CD4-positive, CD25-positive, alpha-beta regulatory T cell (primary cell): ENCODE measurements at regions not wholly inside any gene's neighbourhood (a gene's known extent, or its start where the extent isn't known, plus 50 kb on each side); places are given as distances from the start of the nearest gene placed in this dataset.

Source experiments
- ATAC-seq, 2 donors: fragments of 150-1000 bp; cut with Tn5 transposase; one replicate each; pipeline ENCODE4 v1.10.0; 2021; ENCODE audit warnings: low read depth in 2 of 2, moderate number of reproducible peaks in 2 of 2, moderate library complexity in 1 of 2
- DNase-seq, 3 donors: peaks; one replicate each; pipeline versions ENCODE4 v3.0.0 to v3.0.0-alpha.2; 2012 to 2022; ENCODE audit warnings: mixed read lengths in 1 of 3
- H3K27ac ChIP-seq: one replicate; pipeline ENCODE4 v1.7.0; 2013; ENCODE audit warnings: mild to moderate bottlenecking, low read length; ENCODE audit not compliant: insufficient read depth, poor library complexity, severe bottlenecking
- H3K27me3 ChIP-seq: one replicate; pipeline ENCODE4 v1.7.0; 2013; ENCODE audit warnings: low read length; ENCODE audit not compliant: control insufficient read depth, insufficient read depth
- H3K36me3 ChIP-seq: one replicate; pipeline ENCODE4 v1.7.0; 2013; ENCODE audit warnings: mild to moderate bottlenecking, low read length, moderate library complexity; ENCODE audit not compliant: control insufficient read depth, insufficient read depth
- H3K4me1 ChIP-seq: 2 replicates; pipeline ENCODE4 v1.7.0; 2013; ENCODE audit warnings: mild to moderate bottlenecking, low read length; ENCODE audit not compliant: insufficient read depth, control insufficient read depth, poor library complexity, severe bottlenecking
- H3K4me3 ChIP-seq: one replicate; pipeline ENCODE4 v1.7.0; 2013; ENCODE audit warnings: low read depth, mild to moderate bottlenecking, low read length, moderate library complexity
- H3K9me3 ChIP-seq, 2 experiments: 1 replicate in 1 of 2; 2 replicates in 1 of 2; pipeline ENCODE4 v1.7.0; 2013; ENCODE audit warnings: low read length in 2 of 2, mild to moderate bottlenecking in 1 of 2, moderate library complexity in 1 of 2; ENCODE audit not compliant: control insufficient read depth in 2 of 2
- H3K27ac Mint-ChIP-seq, 3 donors: one replicate each; pipeline ENCODE4 v1.8.0; 2020 to 2022; ENCODE audit warnings: mild to moderate bottlenecking in 3 of 3, mixed read lengths in 3 of 3, moderate library complexity in 2 of 3
- H3K27me3 Mint-ChIP-seq: one replicate; pipeline ENCODE4 v1.8.0; 2022; ENCODE audit warnings: mild to moderate bottlenecking, mixed read lengths
- H3K36me3 Mint-ChIP-seq: one replicate; pipeline ENCODE4 v1.8.0; 2020; ENCODE audit warnings: mixed read lengths
- H3K4me1 Mint-ChIP-seq, 4 donors: one replicate each; pipeline ENCODE4 v1.8.0; 2020 to 2022; ENCODE audit warnings: mixed read lengths in 4 of 4, mild to moderate bottlenecking in 1 of 4
- H3K4me3 Mint-ChIP-seq, 4 donors: one replicate each; pipeline ENCODE4 v1.8.0; 2020 to 2022; ENCODE audit warnings: mild to moderate bottlenecking in 4 of 4, mixed read lengths in 4 of 4, moderate library complexity in 3 of 4
- H3K9me3 Mint-ChIP-seq, 7 donors: one replicate each; pipeline ENCODE4 v1.8.0; 2020 to 2022; ENCODE audit warnings: mixed read lengths in 7 of 7, mild to moderate bottlenecking in 3 of 7, moderate library complexity in 2 of 7

DNA sequence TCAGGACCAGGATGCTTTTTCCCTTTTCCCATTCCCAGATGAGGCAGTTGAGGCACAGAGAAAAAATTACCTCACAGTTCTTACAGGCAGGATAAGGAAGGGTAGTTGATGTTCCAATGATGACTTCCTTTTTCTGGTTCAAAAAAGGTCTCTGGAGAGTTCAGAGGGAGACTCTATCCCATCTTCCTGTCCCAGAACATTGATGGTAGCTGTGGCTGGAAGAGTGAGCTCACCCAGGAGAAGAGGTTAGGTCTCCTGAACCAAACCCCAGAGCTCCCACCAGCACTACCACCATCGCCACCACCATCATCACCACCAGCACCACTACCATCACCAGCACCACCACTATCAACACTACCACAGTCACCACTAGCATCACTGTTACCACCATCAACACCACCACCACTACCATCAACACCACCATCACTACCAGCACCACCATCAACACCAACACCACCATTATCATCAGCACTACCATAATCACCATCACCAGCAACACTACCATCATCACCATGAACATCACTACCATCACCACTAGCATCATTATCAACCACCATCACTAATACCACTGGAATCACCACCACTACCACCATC is 105.5 kb upstream of the RUNX3 start:
- Mint-ChIP-seq H3K27ac (no peak overlapping the region), H3K27me3 (peaks cover 7% of the 10 kb centered on the region), H3K9me3 (no peaks in the 10 kb centered on the region), H3K4me3 (no peak overlapping the region), H3K36me3 (no peaks in the 10 kb centered on the region), H3K4me1 (peaks cover 14 to 47% (median 32%) of the 10 kb centered on the region in 4 donors)
- no peak for DNase-seq
- no peak for ATAC-seq
- Histone ChIP-seq H3K27me3 (no peaks in the 10 kb centered on the region), H3K4me3 (no peak overlapping the region), H3K4me1 (peaks cover 58% of the 10 kb centered on the region), H3K27ac (no peak overlapping the region), H3K9me3 (no peaks in the 10 kb centered on the region), H3K36me3 (no peaks in the 10 kb centered on the region)

DNA sequence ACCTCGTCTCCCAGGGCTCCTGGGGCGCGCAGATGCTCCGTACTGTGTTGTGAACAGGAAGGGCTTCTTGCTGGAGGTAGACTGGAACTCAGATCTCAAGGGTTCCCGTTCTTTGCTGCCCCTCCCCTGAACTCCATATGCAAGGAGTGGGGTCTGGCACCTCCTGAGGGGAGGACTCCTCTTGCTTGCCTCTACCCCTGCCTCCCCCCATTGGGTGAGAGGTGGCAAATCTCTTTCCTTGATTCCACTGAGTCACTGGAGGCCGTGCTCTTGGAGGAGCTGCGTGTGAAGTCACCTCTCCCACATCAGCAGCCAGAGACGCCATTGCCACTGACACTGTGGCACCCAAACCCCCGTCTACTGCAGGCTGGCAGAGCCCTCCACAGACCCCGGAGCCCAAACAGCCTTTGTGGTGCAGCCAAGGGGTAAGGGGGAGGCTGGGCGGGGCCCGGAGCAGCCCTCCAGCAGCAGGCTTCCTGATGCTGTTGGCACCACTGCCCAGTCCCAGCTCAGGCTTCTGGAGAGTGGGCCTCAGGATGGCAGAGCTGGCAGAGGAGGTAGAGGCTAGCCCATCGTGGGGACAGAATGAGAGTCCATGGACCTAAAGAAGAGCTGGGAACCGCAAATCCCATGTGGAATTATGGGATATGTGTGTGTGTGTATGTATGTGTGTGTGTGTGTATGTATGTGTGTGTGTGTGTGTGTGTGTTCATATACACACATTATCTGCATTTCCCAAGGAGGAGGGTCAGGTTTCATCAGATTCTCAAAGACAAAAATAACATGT is 104.9 kb upstream of the RUNX3 start:
- Histone ChIP-seq H3K27me3 (no peaks in the 10 kb centered on the region), H3K9me3 (no peaks in the 10 kb centered on the region), H3K4me1 (peaks cover 64% of the 10 kb centered on the region), H3K36me3 (no peaks in the 10 kb centered on the region), H3K27ac (peak overlapping the region; percentile 39), H3K4me3 (no peak overlapping the region)
- Mint-ChIP-seq H3K27me3 (peaks cover 7% of the 10 kb centered on the region), H3K27ac (peak overlapping the region in 2 of 3 donors; percentile 91 to 96), H3K4me1 (peaks cover 14 to 53% (median 37%) of the 10 kb centered on the region in 4 donors), H3K36me3 (no peaks in the 10 kb centered on the region), H3K4me3 (no peak overlapping the region), H3K9me3 (no peaks in the 10 kb centered on the region)
- ATAC-seq (no peak), DNase-seq (no peak)

- H3K4me3 ChIP-seq = no peak overlapping the region
Observed at GRCh38 chr1:25033828-25034705, 104.0 kb upstream of the RUNX3 start.

GRCh38 chr1:25033030-25033827 is 103.2 kb upstream of the RUNX3 start:
- DNase-seq (no peak), ATAC-seq (no peak)
- peak overlapping the region; percentile 96 to 99 (median 98) for H3K27ac Mint-ChIP-seq
- H3K9me3 ChIP-seq = no peaks in the 10 kb centered on the region
- H3K4me3 ChIP-seq = peak overlapping the region; percentile 43
- H3K4me3 Mint-ChIP-seq = peak overlapping the region in 2 of 4 donors; percentile 54 to 89
- no peaks in the 10 kb centered on the region for H3K36me3 Mint-ChIP-seq
- H3K27me3 Mint-ChIP-seq = peaks cover 7% of the 10 kb centered on the region
- H3K27ac ChIP-seq = peak overlapping the region; percentile 86
- H3K36me3 ChIP-seq = no peaks in the 10 kb centered on the region
- H3K4me1 ChIP-seq = peaks cover 80% of the 10 kb centered on the region
- H3K9me3 Mint-ChIP-seq = no peaks in the 10 kb centered on the region
- peaks cover 20 to 65% (median 47%) of the 10 kb centered on the region in 4 donors for H3K4me1 Mint-ChIP-seq
- no peaks in the 10 kb centered on the region for H3K27me3 ChIP-seq

More at GRCh38 chr1:25033828-25034705, 104.0 kb upstream of the RUNX3 start:
- Mint-ChIP-seq H3K27ac (peak overlapping the region; percentile 69 to 96 (median 89)), H3K9me3 (no peaks in the 10 kb centered on the region), H3K27me3 (peaks cover 7% of the 10 kb centered on the region), H3K4me3 (no peak overlapping the region), H3K4me1 (peaks cover 20 to 62% (median 44%) of the 10 kb centered on the region in 4 donors), H3K36me3 (no peaks in the 10 kb centered on the region)
- Histone ChIP-seq H3K27ac (peak overlapping the region; percentile 86), H3K36me3 (no peaks in the 10 kb centered on the region), H3K27me3 (no peaks in the 10 kb centered on the region), H3K4me1 (peaks cover 72% of the 10 kb centered on the region), H3K9me3 (no peaks in the 10 kb centered on the region)
- DNase-seq = no peak
- ATAC-seq = no peak

DNA sequence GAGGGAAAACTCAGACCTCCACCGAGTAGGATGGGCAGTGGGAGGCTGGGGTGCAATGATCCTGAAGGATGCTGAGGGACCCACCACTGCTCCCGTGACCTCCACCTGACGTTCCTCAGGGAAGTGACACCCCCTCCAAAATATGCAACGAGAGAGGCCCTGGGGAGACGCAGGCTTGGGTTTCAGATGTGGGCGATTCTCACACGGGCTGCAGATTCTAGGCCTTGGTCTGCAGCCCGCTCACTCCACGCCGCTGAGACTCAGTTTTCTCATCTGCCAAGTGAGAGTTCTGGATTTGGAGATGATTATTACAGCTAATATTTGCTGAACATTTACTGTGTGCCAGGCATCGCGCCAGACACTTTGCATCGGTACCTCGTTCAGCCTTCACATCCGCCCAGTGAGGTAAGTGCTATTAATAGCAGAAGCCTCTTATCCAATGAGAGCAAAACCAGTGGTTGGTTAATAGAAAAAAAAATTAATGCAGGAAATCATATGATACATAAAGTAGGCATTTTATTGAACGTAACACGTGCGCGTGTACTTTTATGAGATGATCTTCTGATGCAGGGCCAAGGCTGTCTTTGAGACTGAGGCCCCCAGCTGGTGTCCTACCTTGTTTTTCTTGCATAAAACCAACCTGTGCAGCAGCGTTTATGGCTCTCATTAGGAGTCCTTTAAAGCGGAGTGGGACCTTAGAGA is 102.0 kb upstream of the RUNX3 start:
- no peaks in the 10 kb centered on the region for H3K36me3 Mint-ChIP-seq
- peak overlapping the region; percentile 43 for H3K4me3 ChIP-seq

GRCh38 chr1:25031601-25031965 is 101.5 kb upstream of the RUNX3 start:
- Mint-ChIP-seq H3K4me3 (peak overlapping the region; percentile 10 to 78 (median 58)), H3K27me3 (peaks cover 7% of the 10 kb centered on the region), H3K27ac (peak overlapping the region; percentile 83 to 98 (median 96)), H3K36me3 (no peaks in the 10 kb centered on the region), H3K4me1 (peaks cover 13 to 74% (median 39%) of the 10 kb centered on the region in 4 donors), H3K9me3 (no peaks in the 10 kb centered on the region)
- peaks cover 66% of the 10 kb centered on the region for H3K4me1 ChIP-seq
- DNase-seq = peak in 1 of 3 donors; percentile 32
- H3K9me3 ChIP-seq = no peaks in the 10 kb centered on the region
- H3K27ac ChIP-seq = peak overlapping the region; percentile 86
- H3K27me3 ChIP-seq = no peaks in the 10 kb centered on the region
- no peak for ATAC-seq
- H3K36me3 ChIP-seq = no peaks in the 10 kb centered on the region
- peak overlapping the region; percentile 24 for H3K4me3 ChIP-seq

More for the DNA sequence above, 102.0 kb upstream of the RUNX3 start:
- peak overlapping the region; percentile 96 to 99 (median 98) for H3K27ac Mint-ChIP-seq
- H3K36me3 ChIP-seq = no peaks in the 10 kb centered on the region
- H3K27me3 Mint-ChIP-seq = peaks cover 7% of the 10 kb centered on the region
- no peaks in the 10 kb centered on the region for H3K27me3 ChIP-seq
- no peaks in the 10 kb centered on the region for H3K9me3 Mint-ChIP-seq
- peak; percentile 82 to 85 for ATAC-seq
- H3K27ac ChIP-seq = peak overlapping the region; percentile 86
- peaks cover 71% of the 10 kb centered on the region for H3K4me1 ChIP-seq
- H3K4me1 Mint-ChIP-seq = peaks cover 16 to 71% (median 43%) of the 10 kb centered on the region in 4 donors
- peak overlapping the region; percentile 54 to 89 (median 75) for H3K4me3 Mint-ChIP-seq
- no peaks in the 10 kb centered on the region for H3K9me3 ChIP-seq
- peak; percentile 70 to 88 (median 85) for DNase-seq
